Liver (tissue), 8 donors: ENCODE measurements at regions not wholly inside any gene's neighbourhood (a gene's known extent, or its start where the extent isn't known, plus 50 kb on each side); places are given as distances from the start of the nearest gene placed in this dataset.
A peak's percentile ranks its signal among the peaks of the same experiment; 100 is the strongest.

Experiments
- DNase-seq: peaks from one replicate; pipeline ENCODE4 v3.0.0-alpha.2; 2017; ENCODE audit warnings: low spot score
- H3K27ac ChIP-seq, 2 donors: one replicate each; pipeline ENCODE4 v1.7.0; 2013; ENCODE audit warnings: inconsistent platforms in 2 of 2, low read length in 2 of 2, control low read depth in 1 of 2, low read depth in 1 of 2, mild to moderate bottlenecking in 1 of 2
- H3K27me3 ChIP-seq, 4 donors: one replicate each; pipeline versions ENCODE4 v1.6.1 to v1.7.0; 2013; ENCODE audit warnings: low read length in 3 of 4, inconsistent platforms in 1 of 4, mild to moderate bottlenecking in 1 of 4, moderate library complexity in 1 of 4; ENCODE audit not compliant: control insufficient read depth in 4 of 4, insufficient read depth in 4 of 4
- H3K36me3 ChIP-seq, 4 donors: one replicate each; pipeline versions ENCODE4 v1.6.1 to v1.7.0; 2013; ENCODE audit warnings: low read length in 3 of 4, mild to moderate bottlenecking in 3 of 4, low read depth in 1 of 4, moderate library complexity in 1 of 4; ENCODE audit not compliant: control insufficient read depth in 4 of 4, insufficient read depth in 3 of 4
- H3K4me1 ChIP-seq, 4 donors: one replicate each; pipeline versions ENCODE4 v1.6.1 to v1.7.0; 2013; ENCODE audit warnings: low read length in 3 of 4, mild to moderate bottlenecking in 3 of 4, moderate library complexity in 1 of 4; ENCODE audit not compliant: control insufficient read depth in 4 of 4, insufficient read depth in 4 of 4
- H3K4me3 ChIP-seq, 3 donors: one replicate each; pipeline versions ENCODE4 v1.6.1 to v1.7.0; 2013; ENCODE audit warnings: low read length in 3 of 3, control low read depth in 1 of 3, low read depth in 1 of 3, mild to moderate bottlenecking in 1 of 3
- H3K9ac ChIP-seq, 2 donors: one replicate each; pipeline ENCODE4 v1.7.0; 2013; ENCODE audit warnings: low read length in 2 of 2, mild to moderate bottlenecking in 2 of 2, moderate library complexity in 2 of 2, control low read depth in 1 of 2, low read depth in 1 of 2
- H3K9me3 ChIP-seq, 4 donors: one replicate each; pipeline versions ENCODE4 v1.6.1 to v1.7.0; 2013; ENCODE audit warnings: low read length in 3 of 4; ENCODE audit not compliant: control insufficient read depth in 4 of 4
- CTCF ChIP-seq: fragments of 150-350 bp; IDR thresholded peaks from 2 replicates; pipeline ENCODE4 v1.5.1; 2017; ENCODE audit warnings: improper control_type of control experiment, low read depth, low read length; ENCODE audit not compliant: missing input control
- EGR1 ChIP-seq, 2 donors: IDR thresholded peaks; 2 replicates each; pipeline ENCODE4 v1.6.1; 2016 to 2018; ENCODE audit warnings: antibody characterized with exemption in 2 of 2, low read depth in 2 of 2
- FOXA1 ChIP-seq: IDR thresholded peaks from 2 replicates; pipeline ENCODE4 v1.6.1; 2016; ENCODE audit warnings: antibody characterized with exemption
- FOXA2 ChIP-seq: IDR thresholded peaks from 2 replicates; pipeline ENCODE4 v1.6.1; 2016; ENCODE audit warnings: antibody characterized with exemption
- GABPA ChIP-seq, 2 donors: IDR thresholded peaks in 1 of 2; conservative IDR thresholded peaks in 1 of 2; 2 replicates each; pipeline ENCODE4 v1.6.1; 2016; ENCODE audit warnings: antibody characterized with exemption in 2 of 2, mild to moderate bottlenecking in 1 of 2, moderate library complexity in 1 of 2
- HNF4A ChIP-seq, 2 donors: conservative IDR thresholded peaks; 2 replicates each; pipeline ENCODE4 v1.6.1; 2016; ENCODE audit warnings: antibody characterized with exemption in 2 of 2, mild to moderate bottlenecking in 2 of 2
- HNF4G ChIP-seq: IDR thresholded peaks from 2 replicates; pipeline ENCODE4 v1.6.1; 2016; ENCODE audit warnings: antibody characterized with exemption
- JUND ChIP-seq, 2 donors: IDR thresholded peaks; 2 replicates each; pipeline ENCODE4 v1.6.1; 2016; ENCODE audit warnings: antibody characterized with exemption in 2 of 2
- MAX ChIP-seq: IDR thresholded peaks from 2 replicates; pipeline ENCODE4 v1.6.1; 2016; ENCODE audit warnings: antibody characterized with exemption
- NR2F2 ChIP-seq: IDR thresholded peaks from 2 replicates; pipeline ENCODE4 v1.6.1; 2016; ENCODE audit warnings: antibody characterized with exemption
- SP1 ChIP-seq: IDR thresholded peaks from 2 replicates; pipeline ENCODE4 v1.6.1; 2018; ENCODE audit warnings: antibody characterized with exemption, mild to moderate bottlenecking
- YY1 ChIP-seq: IDR thresholded peaks from 2 replicates; pipeline ENCODE4 v1.6.1; 2016; ENCODE audit warnings: antibody characterized with exemption, mild to moderate bottlenecking
- WGBS: extraction: QIAGEN DNeasy Blood & Tissue Kit; methylation state at CpG from one replicate; pipeline ENCODE4 v1.1.7; 2013; 5-methylcytosine and 5-hydroxymethylcytosine counted together
- TF ChIP-seq, protein P1 (sequence below): IDR thresholded peaks from 2 replicates; pipeline ENCODE4 v1.6.1; 2016; ENCODE audit warnings: antibody characterized with exemption, mild to moderate bottlenecking
- TF ChIP-seq, protein P2 (sequence below): IDR thresholded peaks from 2 replicates; pipeline ENCODE4 v1.6.1; 2016; ENCODE audit warnings: antibody characterized with exemption
- donor health status: healthy.
- donor health status: healthy.
- donor health status: healthy.
- donor health status: healthy.
- donor health status: healthy.

DNA sequence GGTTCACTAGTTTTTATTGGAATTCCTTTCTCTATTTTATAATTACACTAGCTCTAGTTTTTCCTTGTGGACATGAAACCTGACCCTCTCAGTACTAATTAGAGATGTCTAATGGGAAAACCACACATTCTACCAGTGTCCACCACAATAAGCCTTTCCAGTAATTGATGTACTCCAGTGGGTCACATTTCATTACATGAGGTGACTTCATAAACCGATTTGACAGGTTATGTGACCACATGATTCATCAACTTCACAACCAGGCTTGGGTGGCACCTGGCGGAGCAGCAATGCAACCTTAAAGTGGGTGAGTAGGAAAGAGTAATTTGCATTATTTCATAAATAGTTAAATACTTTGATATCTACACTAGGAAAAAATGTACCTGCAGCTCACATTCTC, 284.2 kb upstream of the ADAMTS16 start:
- no peak overlapping the region for H3K9ac ChIP-seq
- H3K36me3 ChIP-seq: no peaks in the 10 kb centered on the region
- H3K27me3 ChIP-seq: no peaks in the 10 kb centered on the region
- DNase-seq: no peak
- TF ChIP-seq HNF4G (no peak), FOXA2 (no peak), FOXA1 (no peak), SP1 (no peak)
- TF ChIP-seq, protein P1, sequence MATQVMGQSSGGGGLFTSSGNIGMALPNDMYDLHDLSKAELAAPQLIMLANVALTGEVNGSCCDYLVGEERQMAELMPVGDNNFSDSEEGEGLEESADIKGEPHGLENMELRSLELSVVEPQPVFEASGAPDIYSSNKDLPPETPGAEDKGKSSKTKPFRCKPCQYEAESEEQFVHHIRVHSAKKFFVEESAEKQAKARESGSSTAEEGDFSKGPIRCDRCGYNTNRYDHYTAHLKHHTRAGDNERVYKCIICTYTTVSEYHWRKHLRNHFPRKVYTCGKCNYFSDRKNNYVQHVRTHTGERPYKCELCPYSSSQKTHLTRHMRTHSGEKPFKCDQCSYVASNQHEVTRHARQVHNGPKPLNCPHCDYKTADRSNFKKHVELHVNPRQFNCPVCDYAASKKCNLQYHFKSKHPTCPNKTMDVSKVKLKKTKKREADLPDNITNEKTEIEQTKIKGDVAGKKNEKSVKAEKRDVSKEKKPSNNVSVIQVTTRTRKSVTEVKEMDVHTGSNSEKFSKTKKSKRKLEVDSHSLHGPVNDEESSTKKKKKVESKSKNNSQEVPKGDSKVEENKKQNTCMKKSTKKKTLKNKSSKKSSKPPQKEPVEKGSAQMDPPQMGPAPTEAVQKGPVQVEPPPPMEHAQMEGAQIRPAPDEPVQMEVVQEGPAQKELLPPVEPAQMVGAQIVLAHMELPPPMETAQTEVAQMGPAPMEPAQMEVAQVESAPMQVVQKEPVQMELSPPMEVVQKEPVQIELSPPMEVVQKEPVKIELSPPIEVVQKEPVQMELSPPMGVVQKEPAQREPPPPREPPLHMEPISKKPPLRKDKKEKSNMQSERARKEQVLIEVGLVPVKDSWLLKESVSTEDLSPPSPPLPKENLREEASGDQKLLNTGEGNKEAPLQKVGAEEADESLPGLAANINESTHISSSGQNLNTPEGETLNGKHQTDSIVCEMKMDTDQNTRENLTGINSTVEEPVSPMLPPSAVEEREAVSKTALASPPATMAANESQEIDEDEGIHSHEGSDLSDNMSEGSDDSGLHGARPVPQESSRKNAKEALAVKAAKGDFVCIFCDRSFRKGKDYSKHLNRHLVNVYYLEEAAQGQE: no peak
- TF ChIP-seq, protein P2, sequence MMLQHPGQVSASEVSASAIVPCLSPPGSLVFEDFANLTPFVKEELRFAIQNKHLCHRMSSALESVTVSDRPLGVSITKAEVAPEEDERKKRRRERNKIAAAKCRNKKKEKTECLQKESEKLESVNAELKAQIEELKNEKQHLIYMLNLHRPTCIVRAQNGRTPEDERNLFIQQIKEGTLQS: no peak
- H3K9me3 ChIP-seq: no peaks in the 10 kb centered on the region
- peaks cover 1 to 13% (median 7%) of the 10 kb centered on the region in 4 donors for H3K4me1 ChIP-seq
- no peak overlapping the region for H3K27ac ChIP-seq
- H3K4me3 ChIP-seq: no peak overlapping the region
- WGBS: 87% methylated on average over 2 of the region's 2 CpGs

GRCh38 chr5:4857761-4858160, 282.4 kb upstream of the ADAMTS16 start:
- Histone ChIP-seq H3K36me3 (no peaks in the 10 kb centered on the region), H3K4me1 (peaks cover 1 to 13% (median 7%) of the 10 kb centered on the region in 4 donors), H3K4me3 (no peak overlapping the region), H3K27ac (no peak overlapping the region), H3K27me3 (no peaks in the 10 kb centered on the region), H3K9me3 (no peaks in the 10 kb centered on the region), H3K9ac (no peak overlapping the region)
- no peak for DNase-seq
- no peak for TF ChIP-seq GABPA (IDR thresholded peaks at IDR 0.05 in 1 of 2, conservative IDR thresholded peaks at IDR 0.05 in 1 of 2)
- no peak for TF ChIP-seq FOXA2
- no peak for TF ChIP-seq HNF4G
- no peak for TF ChIP-seq EGR1 (IDR thresholded peaks at IDR 0.05; ENCODE audit: low read depth in 2 of 2)
- TF ChIP-seq HNF4A (conservative IDR thresholded peaks at IDR 0.05): no peak
- no peak for TF ChIP-seq FOXA1
- TF ChIP-seq NR2F2: no peak
- TF ChIP-seq CTCF: no peak
- TF ChIP-seq JUND (IDR thresholded peaks at IDR 0.05): no peak
- no peak for TF ChIP-seq SP1
- 94% methylated on average over 2 of the region's 2 CpGs for WGBS

DNA sequence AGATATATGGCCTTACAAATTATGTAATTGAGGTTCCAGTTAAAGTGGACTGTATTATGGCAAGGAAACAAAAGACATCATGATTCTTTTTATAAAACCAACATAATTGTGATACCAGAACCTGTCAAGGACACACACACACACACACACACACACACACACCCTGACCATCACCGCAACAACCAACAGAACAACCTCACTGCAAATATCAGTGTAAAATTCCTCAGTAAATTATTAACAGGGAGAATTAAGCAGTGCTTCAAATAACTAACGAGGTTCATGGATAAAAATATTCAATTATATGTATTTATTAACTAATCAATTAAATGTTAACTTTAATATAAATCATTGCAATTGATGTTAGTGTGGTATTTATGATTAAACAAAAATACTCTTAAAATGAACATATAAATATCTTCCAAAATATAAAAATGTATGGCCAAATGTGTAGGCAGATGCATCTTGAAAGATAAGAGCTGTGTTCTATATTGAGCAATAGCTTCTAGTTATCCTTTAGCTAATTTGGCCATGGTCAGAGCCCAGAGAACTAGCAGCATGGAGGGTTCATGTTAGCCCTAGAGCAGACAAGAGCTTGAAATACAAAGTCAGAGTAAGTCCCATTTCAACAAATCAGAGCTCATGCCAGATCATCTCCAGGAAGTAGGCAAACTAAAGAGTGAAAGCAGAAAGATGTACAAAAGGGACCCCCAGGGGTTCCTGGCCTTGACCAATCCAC, 280.5 kb upstream of the ADAMTS16 start:
- no peaks in the 10 kb centered on the region for H3K9me3 ChIP-seq
- no peak for TF ChIP-seq MAX
- TF ChIP-seq YY1: peak; percentile 36
- peaks cover 1 to 13% (median 7%) of the 10 kb centered on the region in 4 donors for H3K4me1 ChIP-seq
- no peak for DNase-seq
- H3K27me3 ChIP-seq: no peaks in the 10 kb centered on the region
- 32% methylated on average over 2 of the region's 2 CpGs for WGBS
- no peak overlapping the region for H3K4me3 ChIP-seq
- H3K9ac ChIP-seq: no peak overlapping the region
- no peaks in the 10 kb centered on the region for H3K36me3 ChIP-seq
- H3K27ac ChIP-seq: no peak overlapping the region
